EL (cell line): ENCODE measurements at regions not wholly inside any gene's neighbourhood (a gene's known extent, or its start where the extent isn't known, plus 50 kb on each side); places are given as distances from the start of the nearest gene placed in this dataset.

Experiments
- DNase-seq: peaks from one replicate; pipeline ENCODE4 v3.0.0-alpha.2; 2016

GRCh38 chr2:107242811-107243210 lies 356.8 kb upstream of the ST6GAL2 start:
- no peak for DNase-seq

GRCh38 chr2:107248932-107249331 lies 363.0 kb upstream of the ST6GAL2 start:
- no peak for DNase-seq

GRCh38 chr2:107255744-107256143 lies 369.8 kb upstream of the ST6GAL2 start:
- no peak for DNase-seq

DNA sequence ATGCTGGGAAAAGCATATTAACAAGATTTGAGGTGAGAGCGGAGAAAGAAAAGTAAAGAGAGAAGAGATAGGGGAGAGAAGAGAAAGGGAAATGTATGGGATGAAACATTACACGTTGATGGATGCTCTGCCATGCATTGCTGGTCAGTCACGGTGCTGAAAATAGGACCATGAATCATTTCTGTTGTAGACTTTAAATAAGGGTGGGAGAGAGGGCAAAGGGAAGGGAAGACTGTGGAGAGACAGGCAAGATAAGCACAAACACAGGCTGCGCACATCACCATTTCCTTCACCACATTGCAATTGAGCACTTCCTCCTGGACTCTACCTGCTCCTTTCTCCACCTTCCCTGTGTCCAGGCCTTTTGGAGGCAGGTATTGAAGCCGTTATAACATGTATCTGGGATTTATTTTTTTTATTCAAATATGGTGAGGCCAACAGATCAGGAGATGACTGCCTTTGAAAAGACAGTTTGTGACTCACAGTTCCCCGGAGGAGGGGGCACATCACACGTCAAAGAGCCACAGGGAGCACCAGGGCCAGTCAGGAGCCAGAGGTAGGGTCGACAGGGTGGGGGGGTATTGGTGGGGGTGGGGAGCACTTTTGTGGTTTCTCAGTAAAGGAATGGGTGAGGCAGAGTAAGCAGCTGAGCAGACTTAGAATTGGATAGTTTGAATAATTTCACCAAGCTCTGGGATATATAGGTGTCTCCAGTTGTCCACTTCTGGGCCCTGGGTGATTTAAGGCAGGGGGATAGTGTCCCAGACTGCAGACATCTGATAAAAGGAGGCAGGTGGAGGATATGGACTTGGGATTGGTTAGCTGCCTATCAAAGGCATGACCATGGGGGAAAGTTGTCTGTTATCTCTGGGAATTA lies 372.8 kb upstream of the ST6GAL2 start:
- no peak for DNase-seq

GRCh38 chr2:107259408-107260195 lies 373.6 kb upstream of the ST6GAL2 start:
- no peak for DNase-seq

DNA sequence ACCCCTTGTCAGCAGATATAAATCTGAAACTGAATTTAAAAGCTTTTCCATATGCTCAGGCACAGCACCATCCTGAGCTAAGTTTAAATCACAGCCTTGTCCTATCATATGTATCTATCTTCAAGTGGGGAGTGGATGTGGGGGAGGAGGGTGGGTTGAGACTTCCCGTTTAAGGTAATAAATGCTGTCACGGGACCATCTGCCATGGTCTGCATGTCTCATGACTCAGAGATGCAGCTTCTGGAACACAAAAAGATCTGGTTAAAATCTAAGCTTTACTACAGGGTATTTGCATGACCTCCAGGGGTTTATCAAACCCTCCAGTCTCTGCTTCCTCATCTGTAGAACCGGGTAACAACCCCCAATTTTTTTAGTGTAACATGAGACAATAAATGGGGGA lies 377.7 kb upstream of the ST6GAL2 start:
- no peak for DNase-seq

- DNase-seq, result no peak
Measured at GRCh38 chr2:107264184-107264583, 378.2 kb upstream of the ST6GAL2 start.

GRCh38 chr2:107266555-107266954 lies 380.6 kb upstream of the ST6GAL2 start:
- no peak for DNase-seq

- DNase-seq, result no peak
Measured at GRCh38 chr2:107267086-107267485, 381.1 kb upstream of the ST6GAL2 start.

GRCh38 chr2:107276034-107276433 lies 390.1 kb upstream of the ST6GAL2 start:
- peak; percentile 2 for DNase-seq

DNA sequence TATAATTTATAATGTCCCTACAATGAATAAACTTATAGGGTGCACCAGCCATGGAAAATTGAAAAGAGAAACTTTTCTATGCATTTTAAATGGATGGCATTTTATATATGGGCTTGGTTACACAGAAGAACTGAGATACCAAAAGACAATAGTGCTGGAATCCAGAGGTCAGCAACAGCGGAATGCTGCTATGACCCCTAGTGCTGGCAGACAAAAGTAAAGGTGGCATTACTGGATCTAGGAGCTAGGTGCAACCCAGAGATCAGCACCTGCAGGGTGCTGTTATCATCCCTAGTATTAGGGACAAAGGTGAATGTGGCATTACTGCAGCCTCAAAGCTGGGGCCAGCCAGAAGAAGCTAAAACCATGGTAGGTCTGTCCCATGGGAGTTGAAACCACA lies 392.7 kb upstream of the ST6GAL2 start:
- DNase-seq, result no peak

GRCh38 chr2:107281637-107282036 lies 395.7 kb upstream of the ST6GAL2 start:
- no peak for DNase-seq

- DNase-seq, result no peak
Measured at GRCh38 chr2:107282135-107282534, 396.2 kb upstream of the ST6GAL2 start.

DNA sequence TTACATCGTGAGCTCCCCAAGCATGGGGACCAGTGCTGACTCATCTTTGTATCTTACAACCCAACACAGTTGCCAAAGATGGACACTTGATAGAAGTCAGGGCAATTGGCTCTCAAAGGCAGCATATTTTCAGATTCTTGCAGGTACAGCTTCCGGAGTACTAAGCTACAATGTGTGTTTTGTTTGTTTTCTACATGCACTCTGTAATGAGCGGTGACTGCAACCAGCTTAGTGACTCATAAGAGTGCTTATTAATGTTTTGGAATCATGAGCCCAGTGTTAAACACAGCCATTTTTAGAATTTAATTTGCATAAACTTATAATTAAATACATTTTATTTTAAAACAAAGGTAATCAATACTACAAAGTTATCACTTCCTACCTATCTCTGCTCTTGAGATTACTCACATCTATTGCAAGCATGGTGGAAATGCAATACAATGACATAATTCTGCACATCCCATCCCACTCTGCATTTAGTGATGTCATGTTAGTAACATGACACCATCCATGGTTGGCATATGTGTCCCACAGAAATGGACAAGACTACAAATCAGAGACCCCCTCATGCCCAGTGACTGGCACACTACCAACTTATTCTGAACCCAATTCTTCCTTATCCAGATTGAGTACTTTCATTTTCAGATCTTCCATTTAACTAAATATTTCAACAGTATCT lies 399.8 kb upstream of the ST6GAL2 start:
- no peak for DNase-seq

GRCh38 chr2:107290041-107290440 lies 404.1 kb upstream of the ST6GAL2 start:
- no peak for DNase-seq

DNA sequence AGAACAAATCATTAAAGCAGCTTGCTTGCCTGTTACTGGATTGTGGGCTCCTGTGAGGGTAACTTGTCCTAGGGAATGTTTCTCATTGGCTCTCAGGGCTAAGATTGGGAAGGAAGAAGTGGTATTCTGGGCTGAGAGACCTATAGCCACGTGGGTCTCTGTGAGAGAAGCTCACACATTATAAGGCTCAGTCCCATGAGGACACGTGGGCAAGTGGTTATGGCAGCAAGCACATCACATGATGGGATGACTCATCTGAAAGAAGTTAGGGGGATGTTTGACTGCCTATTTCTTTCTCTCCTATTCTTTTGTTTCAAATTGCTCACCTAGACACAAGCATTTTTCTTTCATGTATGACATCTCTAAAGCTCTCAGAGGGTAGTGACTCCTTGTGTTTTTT lies 418.0 kb upstream of the ST6GAL2 start:
- no peak for DNase-seq

DNA sequence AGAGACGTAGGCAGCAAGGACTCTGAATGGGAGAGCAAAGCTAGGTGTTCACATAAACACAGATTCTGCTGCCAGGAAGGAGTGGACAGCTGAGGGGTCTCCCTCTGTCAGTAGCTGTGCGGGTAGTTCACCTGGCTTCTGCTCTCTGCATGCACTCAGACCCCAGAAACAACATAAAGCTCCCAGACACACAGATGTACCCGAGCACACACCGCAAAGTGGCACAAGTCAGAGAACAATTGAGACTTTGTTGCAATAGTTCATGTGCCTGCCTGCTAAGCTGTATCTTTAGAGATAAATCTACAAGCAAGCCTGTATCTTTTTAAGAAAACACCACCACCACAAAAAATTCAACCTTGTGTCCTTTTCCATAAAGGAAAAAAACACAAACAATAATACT lies 420.0 kb upstream of the ST6GAL2 start:
- no peak for DNase-seq

DNA sequence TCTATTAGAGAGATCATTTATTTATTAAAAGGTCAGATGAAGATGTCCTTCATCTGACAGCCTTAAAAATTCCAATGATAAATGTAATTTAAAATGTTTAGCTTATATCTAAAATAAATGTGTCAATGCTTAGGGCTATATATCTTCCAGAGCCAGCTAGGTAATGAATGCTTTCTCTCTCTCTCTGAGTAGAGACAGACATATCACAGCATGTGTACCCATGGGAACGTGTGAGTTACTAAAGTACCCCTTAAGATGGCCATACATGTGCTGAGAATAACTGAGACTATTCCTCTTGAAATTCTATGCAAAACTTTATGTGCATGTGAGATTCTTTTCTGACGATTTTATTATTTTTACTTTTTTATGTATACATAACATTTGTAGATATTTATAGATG lies 420.9 kb upstream of the ST6GAL2 start:
- no peak for DNase-seq

DNA sequence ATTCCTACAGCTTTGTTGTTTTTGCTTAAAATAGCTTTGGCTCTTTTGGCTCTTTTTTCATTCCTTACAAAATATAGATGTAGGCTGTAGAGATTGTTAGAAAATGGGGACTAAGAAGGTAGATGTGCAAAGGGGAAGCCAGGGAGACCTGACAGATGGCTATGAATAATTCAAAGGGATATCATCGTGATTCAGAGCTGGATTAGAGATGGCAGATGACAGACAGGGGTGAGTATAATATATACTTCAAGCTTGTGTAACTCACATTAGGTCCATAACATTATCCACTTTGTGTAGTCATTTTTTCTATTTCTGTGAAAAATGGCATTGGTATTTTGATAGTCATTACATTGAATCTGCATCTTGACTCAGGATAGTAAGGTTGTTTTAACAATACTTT lies 422.9 kb upstream of the ST6GAL2 start:
- DNase-seq, result no peak

GRCh38 chr2:107312240-107312639 lies 426.3 kb upstream of the ST6GAL2 start:
- DNase-seq, result no peak

GRCh38 chr2:107313316-107313715 lies 427.3 kb upstream of the ST6GAL2 start:
- no peak for DNase-seq

- no peak for DNase-seq
Measured at GRCh38 chr2:107320881-107321280, 434.9 kb upstream of the ST6GAL2 start.

GRCh38 chr2:107322416-107322815 lies 436.4 kb upstream of the ST6GAL2 start:
- DNase-seq, result no peak
